Tibial nerve (tissue), 4 donors: ENCODE measurements at regions not wholly inside any gene's neighbourhood (a gene's known extent, or its start where the extent isn't known, plus 50 kb on each side); places are given as distances from the start of the nearest gene placed in this dataset.

Source experiments
- EP300 ChIP-seq, 2 donors: sonication (generic); formaldehyde crosslinking; IDR thresholded peaks; one replicate each; pipeline ENCODE4 v1.6.1; 2017; ENCODE audit warnings: antibody characterized with exemption in 2 of 2, mild to moderate bottlenecking in 1 of 2
- POLR2A ChIP-seq, 2 donors: fragments of 450-650 bp; IDR thresholded peaks; one replicate each; pipeline ENCODE4 v1.6.1; 2017; ENCODE audit warnings: antibody characterized with exemption in 2 of 2, mild to moderate bottlenecking in 2 of 2, moderate library complexity in 2 of 2
- TF ChIP-seq, protein P1 (sequence below), 5 experiments: fragments of 200-600 bp in 3 of 5; fragments of 450-650 bp in 2 of 5; sonication (generic) in 3 of 5; IDR thresholded peaks; one replicate each; pipeline ENCODE4 v1.5.1; 2016 to 2019; ENCODE audit warnings: antibody characterized with exemption in 5 of 5, mild to moderate bottlenecking in 3 of 5, moderate library complexity in 2 of 5

DNA sequence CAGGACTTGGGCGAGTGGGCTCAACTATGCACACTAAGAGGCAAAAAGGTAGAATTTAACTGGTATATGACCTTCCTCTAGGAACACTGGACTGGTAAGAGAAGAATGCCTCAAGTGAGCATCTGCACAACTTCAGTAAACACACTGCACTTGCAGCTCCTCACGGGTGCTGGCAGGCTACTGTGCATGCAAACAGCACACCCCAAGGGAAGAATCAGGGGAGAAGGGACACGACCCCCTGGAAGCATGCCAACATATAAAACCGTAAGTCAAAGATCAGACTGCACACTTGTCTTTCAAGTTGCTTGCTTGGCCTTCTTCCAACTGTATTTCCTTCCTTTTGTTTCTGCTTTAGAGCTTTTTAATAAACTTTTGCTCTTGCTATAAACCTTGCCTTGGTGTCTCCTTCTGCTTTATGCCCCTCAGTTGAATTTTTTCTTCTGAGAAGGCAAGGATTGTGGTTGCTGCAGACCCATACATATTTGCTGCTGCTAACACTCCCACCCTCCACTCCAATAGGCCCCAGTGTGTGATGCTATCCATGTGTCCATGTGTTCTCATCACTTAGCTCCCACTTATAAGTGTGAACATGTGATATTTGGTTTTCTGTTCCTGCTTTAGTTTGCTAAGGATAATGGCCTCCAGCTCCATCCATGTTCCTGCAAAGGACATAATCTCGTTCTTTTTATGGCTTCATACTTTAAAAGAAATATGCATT is 263.7 kb upstream of the SPOPL start:
- no peak for TF ChIP-seq POLR2A (IDR thresholded peaks at IDR 0.05)
- TF ChIP-seq EP300 (IDR thresholded peaks at IDR 0.05) = no peak
- TF ChIP-seq, protein P1, sequence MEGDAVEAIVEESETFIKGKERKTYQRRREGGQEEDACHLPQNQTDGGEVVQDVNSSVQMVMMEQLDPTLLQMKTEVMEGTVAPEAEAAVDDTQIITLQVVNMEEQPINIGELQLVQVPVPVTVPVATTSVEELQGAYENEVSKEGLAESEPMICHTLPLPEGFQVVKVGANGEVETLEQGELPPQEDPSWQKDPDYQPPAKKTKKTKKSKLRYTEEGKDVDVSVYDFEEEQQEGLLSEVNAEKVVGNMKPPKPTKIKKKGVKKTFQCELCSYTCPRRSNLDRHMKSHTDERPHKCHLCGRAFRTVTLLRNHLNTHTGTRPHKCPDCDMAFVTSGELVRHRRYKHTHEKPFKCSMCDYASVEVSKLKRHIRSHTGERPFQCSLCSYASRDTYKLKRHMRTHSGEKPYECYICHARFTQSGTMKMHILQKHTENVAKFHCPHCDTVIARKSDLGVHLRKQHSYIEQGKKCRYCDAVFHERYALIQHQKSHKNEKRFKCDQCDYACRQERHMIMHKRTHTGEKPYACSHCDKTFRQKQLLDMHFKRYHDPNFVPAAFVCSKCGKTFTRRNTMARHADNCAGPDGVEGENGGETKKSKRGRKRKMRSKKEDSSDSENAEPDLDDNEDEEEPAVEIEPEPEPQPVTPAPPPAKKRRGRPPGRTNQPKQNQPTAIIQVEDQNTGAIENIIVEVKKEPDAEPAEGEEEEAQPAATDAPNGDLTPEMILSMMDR (IDR thresholded peaks at IDR 0.05) = no peak
